DMS114 treated with DMSO at 0.1 percent for 48 hours (cell line): ENCODE measurements at regions not wholly inside any gene's neighbourhood (a gene's known extent, or its start where the extent isn't known, plus 50 kb on each side); places are given as distances from the start of the nearest gene placed in this dataset.
"Not testable (repeated sequence)": the region's sequence is repeated elsewhere in the genome, so short reads cannot be mapped to it uniquely, and the experiment has no call there.

Experiments used
- DNase-seq: peaks from one replicate; lab custom pipeline; 2025; ENCODE audit not compliant: unreplicated experiment; lab: John Stamatoyannopoulos, UW

DNA sequence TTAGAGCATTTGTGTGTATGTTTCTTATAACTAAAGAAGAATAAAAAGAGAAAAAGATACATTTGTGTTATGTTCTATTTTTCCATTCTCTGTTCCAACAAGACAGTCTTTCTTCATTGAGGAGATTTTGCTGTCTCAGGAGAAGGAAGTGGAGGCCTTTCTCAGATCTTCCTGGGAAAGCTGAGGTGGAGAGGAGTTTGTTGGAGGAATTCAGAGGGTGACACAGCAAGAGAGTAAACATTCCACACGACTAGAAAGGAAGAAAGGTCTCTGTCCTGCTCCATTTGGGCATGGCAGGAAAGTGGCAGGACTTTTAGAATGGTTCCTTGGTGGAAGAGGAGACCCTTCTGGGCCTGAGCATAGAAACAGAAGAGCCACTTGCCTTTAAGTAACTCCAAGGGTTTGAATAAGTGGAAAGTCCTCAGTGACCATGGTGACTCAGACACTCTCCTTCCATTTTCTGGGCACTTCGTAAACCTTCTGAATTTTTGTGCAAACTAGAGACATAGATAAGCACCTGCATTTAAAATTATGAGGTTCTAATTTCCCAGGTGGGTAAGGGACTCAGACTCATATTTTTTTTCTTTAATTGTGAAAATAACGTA is 52.3 kb upstream of the COL5A2 start:
- no peak for DNase-seq

DNA sequence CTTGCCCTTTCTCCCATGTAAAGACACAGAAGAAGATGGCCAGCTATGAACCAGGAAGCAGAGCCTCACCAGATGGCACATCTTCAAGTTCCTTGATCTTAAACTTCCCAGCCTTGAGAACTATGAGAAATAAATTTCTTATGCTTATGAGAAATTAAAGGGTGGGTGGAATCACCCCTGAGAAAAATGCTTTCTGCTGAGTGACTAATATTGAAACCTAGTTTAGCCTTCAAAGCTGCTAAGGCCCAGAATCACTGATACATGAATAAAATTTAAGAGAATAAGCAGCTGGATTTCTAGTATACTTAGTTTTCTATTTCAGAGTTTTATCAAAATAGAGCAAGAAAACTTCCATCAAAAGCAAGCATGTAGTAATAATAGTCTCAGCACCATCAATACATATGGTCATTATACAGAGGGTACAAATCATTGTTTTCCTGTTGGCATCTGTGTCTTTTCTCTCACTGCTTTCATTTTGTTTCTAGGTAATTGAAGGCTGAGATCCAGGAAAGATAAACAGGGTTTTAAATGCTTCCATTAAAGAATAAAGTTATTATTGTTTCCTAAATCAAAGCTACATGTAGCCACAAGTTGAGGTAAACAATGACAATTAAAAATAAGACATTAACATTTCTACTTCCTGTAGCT is 53.3 kb upstream of the COL5A2 start:
- DNase-seq: no peak

DNA sequence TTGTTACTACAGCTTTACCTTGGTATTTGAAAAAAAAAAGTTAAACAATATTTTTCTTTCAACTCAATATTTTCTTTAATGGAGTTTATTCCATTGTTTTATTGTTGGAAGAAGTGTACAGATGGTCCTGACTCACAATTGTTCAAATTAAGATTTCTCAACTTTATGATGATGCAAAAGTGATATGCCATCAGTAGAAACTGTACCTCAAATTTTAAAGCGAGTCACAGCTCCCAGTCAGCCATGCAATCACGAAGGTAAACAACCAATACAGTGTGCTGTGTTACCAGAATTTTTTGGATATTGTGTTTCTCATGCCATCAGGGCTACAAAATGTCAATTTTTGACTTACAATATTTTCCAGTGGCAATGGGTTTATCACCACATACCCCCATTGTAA is 54.0 kb upstream of the COL5A2 start:
- no peak for DNase-seq

DNA sequence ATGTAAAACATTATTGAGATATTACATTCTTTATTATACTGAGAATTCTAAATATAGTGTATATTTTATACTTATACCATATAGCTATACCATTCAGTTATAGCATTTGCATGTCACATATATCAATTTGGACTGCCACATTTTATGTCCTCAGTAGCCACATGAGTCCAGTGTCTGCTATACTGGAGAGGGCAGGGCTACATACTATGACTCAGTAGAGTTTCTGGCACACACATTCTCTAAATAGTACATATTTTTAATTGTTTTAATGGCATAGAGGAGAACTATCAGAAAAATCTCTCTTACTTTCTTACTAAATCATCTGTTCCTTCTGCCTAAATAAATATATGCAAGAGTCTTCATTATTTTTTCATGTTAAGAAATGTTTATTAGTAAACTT is 55.4 kb upstream of the COL5A2 start:
- no peak for DNase-seq

DNA sequence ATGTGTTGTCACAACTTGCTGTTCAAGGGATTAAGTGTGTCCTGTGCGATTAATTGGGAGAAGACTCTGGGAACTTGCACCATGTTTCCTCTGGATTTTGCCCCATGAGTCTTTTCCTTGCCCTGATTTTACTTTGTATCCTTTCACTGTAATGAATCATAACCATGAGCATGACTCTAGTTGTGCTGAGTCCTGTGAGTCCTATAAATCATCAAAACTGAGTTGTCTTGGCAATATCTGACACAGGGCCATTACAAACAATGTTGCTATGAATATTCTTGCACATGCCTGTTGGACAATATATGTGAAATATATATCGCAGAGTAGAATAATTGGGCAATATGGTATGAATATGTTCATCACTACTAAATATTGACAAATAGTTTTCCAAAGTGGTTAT is 56.5 kb upstream of the COL5A2 start:
- no peak for DNase-seq

DNA sequence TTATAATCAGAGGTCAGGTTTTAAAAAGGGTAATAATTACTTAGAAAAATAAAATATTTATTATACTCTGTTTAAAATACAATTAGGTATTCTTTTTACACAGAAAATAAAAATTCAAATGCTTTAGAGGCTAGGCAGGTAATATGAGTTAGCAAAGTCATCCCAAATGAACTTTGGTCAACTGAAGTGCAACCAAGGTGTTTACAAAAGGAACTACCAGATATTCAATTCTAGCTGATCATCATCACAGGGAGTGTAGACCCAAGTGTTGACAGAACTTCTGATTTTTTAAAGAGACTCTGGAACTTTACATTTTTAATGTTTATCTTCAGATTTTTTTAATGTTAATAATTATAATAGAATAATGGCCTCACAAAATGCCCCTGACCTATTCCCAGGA is 59.3 kb upstream of the COL5A2 start:
- no peak for DNase-seq

DNA sequence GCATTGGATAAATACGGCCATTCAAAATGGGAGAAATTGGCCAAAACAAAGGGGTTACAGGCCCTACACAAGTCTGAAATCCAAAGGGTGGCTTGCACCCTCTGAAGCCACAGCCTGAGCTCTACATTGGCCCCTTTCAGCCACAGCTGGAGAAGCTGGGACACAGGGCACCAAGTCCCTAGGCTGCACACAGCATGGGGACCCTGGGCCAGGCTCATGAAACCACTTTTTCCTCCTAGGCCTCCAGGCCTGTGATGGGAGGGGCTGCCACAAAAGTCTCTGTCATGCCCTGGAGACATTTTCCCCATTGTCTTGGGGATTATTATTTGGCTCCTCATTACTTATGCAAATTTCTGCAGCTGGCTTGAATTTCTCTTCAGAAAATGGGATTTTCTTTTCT is 64.3 kb upstream of the COL5A2 start:
- DNase-seq: not testable (repeated sequence)

DNA sequence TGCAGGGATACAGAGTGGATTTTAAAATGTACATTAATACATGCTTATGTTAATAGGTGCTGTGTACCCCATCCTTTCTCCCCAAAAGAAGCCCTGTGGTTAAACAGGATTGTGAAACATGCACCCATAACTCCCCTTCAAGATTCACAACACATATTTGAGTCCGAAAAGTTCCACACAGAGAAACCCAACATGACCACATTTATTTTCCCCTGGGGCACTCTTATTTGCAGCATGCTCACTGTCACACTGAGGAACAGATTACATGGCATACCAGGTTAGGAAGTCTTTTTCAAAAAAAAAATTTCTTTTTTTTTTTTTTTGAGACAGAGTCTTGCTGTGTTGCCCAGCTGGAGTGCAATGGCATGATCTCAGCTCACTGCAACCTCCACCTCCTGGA is 67.7 kb upstream of the COL5A2 start:
- no peak for DNase-seq

DNA sequence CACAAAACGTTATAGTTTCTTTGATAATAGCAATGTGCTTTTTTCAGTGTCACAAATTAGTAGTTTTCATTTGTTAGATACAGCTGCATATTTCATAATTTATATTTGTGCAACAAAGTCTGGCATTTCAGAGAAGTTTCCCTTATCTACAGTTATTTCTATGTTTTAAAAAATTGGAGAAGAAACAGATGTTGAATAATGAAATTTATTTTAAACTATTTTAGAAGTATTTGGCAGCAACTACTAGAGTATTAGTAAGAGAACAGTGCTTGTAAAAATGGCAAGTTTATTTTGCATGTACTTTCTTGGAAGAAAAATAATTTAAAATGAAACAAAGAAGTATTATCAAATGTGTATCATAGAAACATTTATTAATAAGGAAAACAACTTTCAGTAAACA is 68.6 kb upstream of the COL5A2 start:
- DNase-seq: no peak

DNA sequence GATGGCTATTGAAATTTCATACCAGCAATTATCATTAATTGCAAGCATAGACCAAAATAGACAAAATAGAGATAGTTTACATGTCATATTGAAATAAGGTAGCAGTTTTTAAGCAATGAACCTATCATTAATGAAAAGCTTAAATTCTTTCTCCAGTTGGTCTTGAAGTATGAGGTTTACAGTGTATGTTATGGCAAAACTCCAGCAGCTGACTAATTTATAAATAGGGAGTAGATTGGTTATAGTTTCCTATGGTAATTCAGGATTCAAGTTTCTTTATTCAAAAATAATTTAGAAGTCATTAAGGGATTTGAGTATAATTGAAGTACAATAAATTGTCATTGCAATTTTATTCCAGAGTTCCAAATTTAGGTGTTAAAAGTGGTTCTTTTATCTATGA is 69.6 kb upstream of the COL5A2 start:
- DNase-seq: no peak

DNA sequence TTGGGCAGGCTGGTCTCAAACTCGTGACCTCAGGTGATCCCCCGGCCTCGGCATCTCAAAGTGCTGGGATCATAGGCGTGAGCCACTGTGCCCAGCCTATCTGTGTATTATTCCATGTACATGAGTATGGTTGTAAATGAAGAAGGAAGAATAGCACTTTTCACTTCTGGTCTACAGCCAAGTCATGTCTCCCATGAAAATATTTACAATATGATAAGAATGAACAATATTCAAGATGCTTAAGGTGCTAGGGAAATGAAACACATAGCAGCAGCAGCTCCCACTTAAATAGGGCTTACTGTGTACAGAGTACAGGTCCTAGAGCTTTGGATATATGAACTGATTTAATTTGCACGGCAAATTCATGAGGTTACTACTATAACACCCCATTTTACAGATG is 70.3 kb upstream of the COL5A2 start:
- no peak for DNase-seq

DNA sequence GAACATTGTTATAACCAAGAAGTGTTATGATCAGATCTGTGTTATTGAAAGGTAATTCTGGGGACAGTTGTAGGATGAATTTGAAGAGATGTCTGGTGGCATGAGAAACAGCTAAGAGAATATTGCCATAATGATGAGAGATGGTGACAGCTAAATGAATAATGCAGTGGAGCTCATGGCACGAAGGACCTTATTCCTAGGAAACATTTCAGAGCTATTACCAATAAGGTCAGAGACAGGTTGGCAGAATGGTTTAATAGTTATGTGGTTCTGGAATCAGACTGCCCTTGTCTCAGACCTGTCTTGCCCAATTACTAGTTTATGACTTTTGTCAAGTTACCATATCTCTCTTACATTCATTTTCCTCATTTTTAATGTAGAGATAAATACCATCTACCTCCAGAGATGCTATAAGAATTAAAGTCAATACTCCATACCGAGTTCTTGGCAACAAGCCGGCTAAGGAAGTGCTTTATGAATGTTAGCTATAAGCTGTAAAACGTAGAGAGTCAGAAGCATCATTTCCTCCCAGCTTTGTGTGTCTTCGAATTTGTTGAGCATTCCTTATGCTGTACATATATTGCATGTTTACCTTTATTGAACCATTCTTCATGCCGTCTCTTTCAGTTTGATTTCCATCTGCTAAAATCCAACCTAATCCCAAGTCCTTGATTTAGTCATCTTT is 73.6 kb upstream of the COL5A2 start:
- no peak for DNase-seq

DNA sequence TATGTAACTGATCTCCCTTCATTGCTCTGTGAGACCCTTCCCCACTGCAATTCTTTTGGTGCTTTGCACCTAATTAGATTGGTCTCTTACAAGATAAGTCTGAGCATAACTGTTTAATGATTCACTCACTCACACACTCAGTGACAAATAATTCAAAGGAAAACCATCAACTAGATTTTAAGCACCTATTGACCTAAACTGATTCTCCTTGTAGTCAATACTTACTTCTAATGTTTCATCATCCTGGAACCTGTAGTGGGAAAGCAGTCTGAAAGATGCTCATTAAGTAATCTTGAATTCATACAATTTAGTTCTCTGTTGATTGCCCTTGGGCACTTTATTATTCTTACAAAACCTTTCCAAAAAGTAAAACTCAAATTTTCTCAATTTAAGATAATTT is 74.3 kb upstream of the COL5A2 start:
- DNase-seq: no peak

DNA sequence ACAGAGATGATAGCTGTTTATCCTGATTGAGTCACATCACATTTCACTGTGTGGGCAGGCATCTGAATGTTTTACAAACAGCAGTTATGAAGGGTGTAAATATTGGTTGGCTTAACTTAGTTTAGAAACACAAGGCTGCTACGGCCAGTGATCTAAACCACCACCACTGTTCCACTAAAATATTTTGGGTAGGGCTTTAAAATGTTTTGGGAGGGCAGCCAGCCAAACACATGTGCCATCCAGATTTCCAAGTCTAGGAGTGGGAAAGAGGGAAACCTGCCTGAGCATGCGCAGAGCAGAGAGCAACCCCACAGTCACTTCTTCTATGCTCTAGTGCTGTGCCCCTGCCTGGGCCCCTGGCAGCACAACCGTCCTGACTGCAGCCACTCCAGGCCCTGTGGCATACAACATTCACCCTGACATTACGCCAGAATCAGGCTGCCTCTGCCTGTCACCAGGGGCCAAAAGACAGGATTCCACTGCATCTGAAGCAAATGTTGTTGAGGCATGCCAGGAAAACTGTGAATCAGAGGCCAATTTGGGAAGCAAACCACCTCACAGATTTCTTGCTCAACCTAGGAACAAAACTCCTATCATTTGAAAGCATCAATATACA is 74.8 kb upstream of the COL5A2 start:
- no peak for DNase-seq

DNA sequence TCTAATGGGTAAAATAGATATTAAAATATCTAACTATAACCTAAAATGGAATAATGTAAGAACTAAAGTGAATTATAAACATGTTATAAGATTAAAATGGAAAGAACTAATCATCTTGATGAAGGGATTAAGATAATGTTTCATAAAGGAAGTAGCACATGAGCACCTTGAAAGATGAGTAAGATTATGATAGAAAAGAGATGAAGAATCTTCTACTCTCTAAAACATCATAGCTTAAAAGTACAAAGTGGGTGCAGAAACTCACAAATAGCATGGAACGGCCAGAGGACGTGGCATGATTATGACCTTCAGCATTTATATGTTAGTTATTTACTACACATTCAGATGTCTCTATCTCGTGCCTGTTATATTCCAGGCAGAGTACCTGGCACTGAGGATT is 76.2 kb upstream of the COL5A2 start:
- DNase-seq: no peak

DNA sequence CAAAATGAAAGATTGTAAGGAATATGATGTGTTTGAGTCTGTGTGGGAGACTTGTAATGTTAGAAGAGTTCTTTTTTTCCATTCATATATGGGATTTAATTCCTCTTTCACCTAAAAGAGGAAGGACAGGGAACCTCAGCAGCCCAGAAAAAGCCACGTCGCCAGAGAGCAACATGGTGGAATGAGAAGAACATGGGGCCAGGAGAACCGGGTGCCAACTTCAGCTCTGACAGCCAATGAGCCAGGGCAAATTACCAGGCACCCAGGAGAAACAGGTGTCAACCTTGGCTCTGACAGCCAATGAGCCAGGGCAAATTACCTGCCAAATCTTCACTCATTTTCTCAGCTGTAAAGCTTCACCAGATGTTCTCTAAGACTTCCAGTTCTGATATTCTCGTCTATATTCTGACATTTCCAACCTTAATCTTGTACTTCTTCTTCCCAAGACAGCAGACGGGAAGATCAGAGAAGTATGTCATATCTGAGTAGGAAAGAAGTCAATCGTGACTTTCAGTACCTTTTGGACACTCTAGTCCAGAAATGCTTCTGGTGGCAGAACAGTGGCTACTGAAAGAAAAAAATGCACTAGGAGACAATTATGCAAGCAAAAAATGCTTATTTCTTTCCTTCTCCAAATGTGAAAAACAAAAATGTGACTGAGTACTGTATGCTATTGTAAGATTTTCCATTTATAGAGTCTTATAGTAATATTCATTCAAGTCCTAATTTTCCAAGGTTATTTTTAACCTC is 79.2 kb upstream of the COL5A2 start:
- no peak for DNase-seq

DNA sequence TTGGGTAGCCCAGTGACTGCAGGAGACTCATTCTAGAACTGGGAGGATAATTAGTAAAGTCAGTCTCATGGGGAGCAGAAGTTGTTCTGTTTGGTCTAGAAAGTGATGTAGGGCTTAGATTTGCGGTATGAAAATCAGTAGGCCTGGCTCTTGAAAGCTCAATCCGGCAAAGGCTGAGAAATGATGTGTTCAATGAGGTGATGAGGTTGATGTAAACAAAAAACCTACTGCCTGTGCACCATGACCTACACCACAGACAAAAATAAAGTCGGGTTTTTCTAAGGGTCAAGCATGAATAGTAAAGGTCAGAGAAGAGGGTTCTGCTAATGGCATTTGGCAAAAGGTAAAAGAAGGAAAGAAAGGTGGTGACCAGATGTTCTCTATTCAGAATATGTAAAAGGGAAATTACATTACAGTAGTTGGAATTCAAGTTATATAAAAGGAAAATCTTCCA is 80.8 kb upstream of the COL5A2 start:
- DNase-seq: no peak

DNA sequence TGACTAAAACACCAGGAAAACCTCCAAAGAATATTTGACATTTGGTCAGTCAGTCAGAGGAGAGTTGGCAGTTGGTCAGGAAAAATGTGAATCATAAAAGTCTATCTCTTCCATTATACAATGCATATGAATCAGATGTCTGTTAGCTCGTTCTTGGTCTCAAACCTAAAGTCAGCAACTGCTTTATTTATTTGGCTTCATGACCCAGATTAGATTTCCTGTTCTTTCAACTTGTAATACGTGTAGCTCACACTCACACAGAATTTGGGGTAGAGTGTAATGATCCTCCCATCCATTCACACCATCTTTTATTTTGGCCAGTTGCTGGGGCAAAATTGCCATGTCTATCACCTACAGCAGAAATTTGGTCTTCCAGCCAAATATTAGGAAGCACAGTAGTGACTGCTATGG is 81.9 kb upstream of the COL5A2 start:
- no peak for DNase-seq

DNA sequence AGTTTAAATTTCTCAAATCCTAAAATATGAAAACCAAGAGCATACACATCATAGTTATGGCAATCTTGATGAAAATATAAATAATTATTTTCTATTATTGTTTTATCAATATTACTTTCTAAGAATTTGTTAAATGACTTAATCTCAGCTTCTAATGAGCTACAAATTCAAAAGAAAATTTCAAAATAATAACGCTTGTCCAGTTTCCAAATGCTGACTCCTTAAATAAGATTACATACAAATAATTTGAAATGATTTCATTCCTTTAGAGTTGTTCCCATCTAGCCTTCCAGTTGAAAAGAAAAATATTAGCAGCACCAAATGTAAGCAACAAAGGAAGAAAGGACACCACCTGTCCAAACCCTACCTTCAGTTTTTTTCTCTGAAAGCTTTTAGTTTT is 82.4 kb upstream of the COL5A2 start:
- no peak for DNase-seq

DNA sequence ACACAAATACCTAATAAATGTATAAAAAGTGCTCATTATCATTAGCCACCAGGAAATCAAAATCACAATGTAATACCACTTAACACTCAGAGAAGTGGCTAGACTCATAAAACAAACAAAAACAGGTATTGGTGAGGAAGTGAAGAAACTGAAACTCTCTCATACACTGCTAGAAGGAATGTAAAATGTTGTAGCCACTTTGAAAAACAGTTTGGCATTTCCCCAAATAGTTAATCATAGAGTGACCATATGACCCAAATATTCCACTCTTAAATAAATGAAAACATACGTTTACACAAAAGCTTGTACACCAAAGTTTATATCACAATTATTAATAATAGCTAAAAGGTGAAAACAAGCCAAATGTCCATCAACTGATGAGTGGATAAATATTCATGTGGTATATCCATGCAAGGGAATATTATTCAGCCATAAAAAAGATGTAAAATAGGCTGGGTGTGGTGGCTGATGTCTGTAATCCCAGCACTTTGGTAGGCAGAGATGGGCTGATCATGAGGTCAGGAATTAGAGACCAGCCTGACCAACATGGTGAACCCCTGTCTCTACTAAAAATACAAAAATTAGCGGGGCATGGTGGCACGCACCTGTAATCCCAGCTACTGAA is 86.2 kb upstream of the COL5A2 start:
- DNase-seq: no peak

DNA sequence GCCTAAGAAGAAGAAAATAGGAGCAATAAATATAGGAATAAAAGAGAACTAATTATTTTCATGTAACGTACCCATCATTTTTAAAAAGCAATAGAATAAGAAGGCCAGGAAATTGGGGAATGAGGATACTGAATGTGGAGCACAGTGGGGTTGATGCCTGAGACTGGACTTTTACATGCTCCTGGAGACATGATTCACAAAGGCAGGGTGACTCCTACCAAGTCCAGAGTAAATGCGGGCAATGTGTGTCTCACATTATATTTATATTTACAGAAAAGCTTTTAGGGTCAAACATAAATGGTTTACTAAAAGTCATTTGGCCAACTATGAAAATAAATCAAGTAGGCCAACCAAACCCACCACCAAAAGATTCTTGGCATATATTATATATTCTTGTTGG is 87.9 kb upstream of the COL5A2 start:
- no peak for DNase-seq
